ENCODE measurements at regions not wholly inside any gene's neighbourhood (a gene's known extent, or its start where the extent isn't known, plus 50 kb on each side); places are given as distances from the start of the nearest gene placed in this dataset.

DNA sequence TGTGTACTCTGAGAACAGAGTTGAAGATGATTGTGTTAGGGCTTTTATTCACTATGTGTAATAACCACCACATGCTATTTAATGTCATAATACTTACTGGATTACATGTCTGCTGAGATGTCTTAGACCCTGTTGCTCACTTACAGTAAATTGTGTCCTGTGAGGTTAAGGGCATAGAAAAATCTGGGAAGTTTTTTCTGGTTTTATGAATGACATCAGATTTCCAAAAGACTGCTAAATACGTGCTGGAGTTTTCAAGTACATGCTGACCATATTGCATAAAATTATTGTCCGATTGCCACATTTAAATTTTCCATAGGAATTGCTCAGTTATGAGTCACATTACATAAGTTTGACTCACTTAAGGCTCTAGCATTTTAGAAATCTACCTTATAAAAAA, 96.7 kb upstream of the COL5A2 start:
- H3K4me1 ChIP-seq (ENCODE audit: insufficient read depth, low read length), result no peaks in the 10 kb centered on the region
- Mint-ChIP-seq H3K27me3 (no peaks in the 10 kb centered on the region), H3K27ac (no peak overlapping the region), H3K9me3 (peaks cover 2% of the 10 kb centered on the region), H3K36me3 (ENCODE audit: low read depth) (no peaks in the 10 kb centered on the region), H3K4me3 (no peak overlapping the region), H3K4me1 (ENCODE audit: low read depth) (no peaks in the 10 kb centered on the region)
- ATAC-seq (ENCODE audit: poor library complexity) (no peak), DNase-seq (no peak)
- no peaks in the 10 kb centered on the region for H3K36me3 ChIP-seq (ENCODE audit: insufficient read depth, low read length)
- no peak overlapping the region for H3K4me3 ChIP-seq (ENCODE audit: low read length)
- no peaks in the 10 kb centered on the region for H3K9me3 ChIP-seq (ENCODE audit: control insufficient read depth in 1 of 2, insufficient read depth in 1 of 2, low read length in 2 of 2)
- intact Hi-C loops (cut with DNase I, micrococcal nuclease), result no loop called here
- H3K27ac ChIP-seq (ENCODE audit: low read depth in 1 of 2, low read length in 2 of 2), result no peak overlapping the region
- H3K27me3 ChIP-seq (ENCODE audit: control insufficient read depth in 1 of 2, insufficient read depth in 2 of 2, low read length in 2 of 2), result no peaks in the 10 kb centered on the region
- TF ChIP-seq, protein P1, sequence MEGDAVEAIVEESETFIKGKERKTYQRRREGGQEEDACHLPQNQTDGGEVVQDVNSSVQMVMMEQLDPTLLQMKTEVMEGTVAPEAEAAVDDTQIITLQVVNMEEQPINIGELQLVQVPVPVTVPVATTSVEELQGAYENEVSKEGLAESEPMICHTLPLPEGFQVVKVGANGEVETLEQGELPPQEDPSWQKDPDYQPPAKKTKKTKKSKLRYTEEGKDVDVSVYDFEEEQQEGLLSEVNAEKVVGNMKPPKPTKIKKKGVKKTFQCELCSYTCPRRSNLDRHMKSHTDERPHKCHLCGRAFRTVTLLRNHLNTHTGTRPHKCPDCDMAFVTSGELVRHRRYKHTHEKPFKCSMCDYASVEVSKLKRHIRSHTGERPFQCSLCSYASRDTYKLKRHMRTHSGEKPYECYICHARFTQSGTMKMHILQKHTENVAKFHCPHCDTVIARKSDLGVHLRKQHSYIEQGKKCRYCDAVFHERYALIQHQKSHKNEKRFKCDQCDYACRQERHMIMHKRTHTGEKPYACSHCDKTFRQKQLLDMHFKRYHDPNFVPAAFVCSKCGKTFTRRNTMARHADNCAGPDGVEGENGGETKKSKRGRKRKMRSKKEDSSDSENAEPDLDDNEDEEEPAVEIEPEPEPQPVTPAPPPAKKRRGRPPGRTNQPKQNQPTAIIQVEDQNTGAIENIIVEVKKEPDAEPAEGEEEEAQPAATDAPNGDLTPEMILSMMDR (IDR thresholded peaks at IDR 0.05), result no peak
- ChIA-PET CTCF (no interaction called here), POLR2A (no interaction called here)

DNA sequence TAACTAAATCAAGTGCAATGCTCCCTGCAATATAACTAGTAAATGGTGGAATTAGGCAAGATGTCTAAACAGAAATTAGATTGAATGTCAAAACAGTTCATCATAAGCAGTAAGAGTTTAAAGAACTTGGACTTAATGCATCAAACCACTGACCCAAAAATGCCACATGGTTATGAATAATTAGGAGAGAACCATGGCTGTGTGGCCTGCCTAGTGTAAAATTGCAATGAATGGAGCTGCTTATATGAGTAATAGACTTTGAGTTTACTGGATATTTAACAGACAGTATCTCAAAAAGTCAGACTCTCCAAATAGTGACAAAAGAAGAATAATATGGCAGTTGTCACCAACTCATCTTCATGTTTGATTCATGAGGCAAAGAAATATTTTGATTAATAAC, 101.6 kb upstream of the COL5A2 start:
- intact Hi-C loops (cut with DNase I, micrococcal nuclease), result loop anchor here in 1 of 2 experiments (10.0 kb wide), 1 partner anchor 136 kb away; no protein-coding TSS in a partner anchor
- POLR2A ChIA-PET, result no interaction called here
- Mint-ChIP-seq H3K27ac (no peak overlapping the region), H3K4me3 (no peak overlapping the region), H3K9me3 (no peaks in the 10 kb centered on the region), H3K36me3 (ENCODE audit: low read depth) (no peaks in the 10 kb centered on the region), H3K4me1 (ENCODE audit: low read depth) (peaks cover 5% of the 10 kb centered on the region), H3K27me3 (no peaks in the 10 kb centered on the region)
- DNase-seq (no peak), ATAC-seq (ENCODE audit: poor library complexity) (no peak)
- CTCF ChIA-PET, result no interaction called here
- Histone ChIP-seq H3K27ac (ENCODE audit: low read depth in 1 of 2, low read length in 2 of 2) (no peak overlapping the region), H3K27me3 (ENCODE audit: control insufficient read depth in 1 of 2, insufficient read depth in 2 of 2, low read length in 2 of 2) (no peaks in the 10 kb centered on the region), H3K4me1 (ENCODE audit: insufficient read depth, low read length) (no peaks in the 10 kb centered on the region), H3K4me3 (ENCODE audit: low read length) (no peak overlapping the region), H3K9me3 (ENCODE audit: control insufficient read depth in 1 of 2, insufficient read depth in 1 of 2, low read length in 2 of 2) (no peaks in the 10 kb centered on the region), H3K36me3 (ENCODE audit: insufficient read depth, low read length) (no peaks in the 10 kb centered on the region)
- TF ChIP-seq, protein P1 (IDR thresholded peaks at IDR 0.05), result no peak

DNA sequence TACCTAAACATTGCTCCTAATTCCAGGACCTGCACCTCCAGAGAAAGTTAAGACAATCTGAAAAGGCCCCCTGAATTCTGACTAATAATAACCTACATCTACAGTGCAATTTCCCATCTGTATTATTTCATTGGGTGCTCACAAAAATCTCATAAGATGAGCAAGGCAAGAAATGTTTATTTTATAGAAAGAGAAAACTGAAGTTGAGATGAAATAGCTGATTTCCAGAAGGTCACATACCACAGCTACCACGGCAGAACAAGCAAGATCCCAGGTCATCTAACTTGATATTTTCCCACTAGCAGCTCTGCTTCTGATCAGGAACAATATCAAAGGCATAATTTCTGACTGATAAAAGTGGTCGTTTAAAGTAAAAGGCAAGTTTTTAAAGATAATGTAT, 105.8 kb upstream of the COL5A2 start:
- intact Hi-C loops (cut with DNase I, micrococcal nuclease), result loop anchor here in 1 of 2 experiments (5.0 to 10.0 kb wide), 2 partner anchors 141 to 193 kb away; no protein-coding TSS in a partner anchor
- Histone ChIP-seq H3K4me3 (ENCODE audit: low read length) (no peak overlapping the region), H3K27ac (ENCODE audit: low read depth in 1 of 2, low read length in 2 of 2) (no peak overlapping the region), H3K27me3 (ENCODE audit: control insufficient read depth in 1 of 2, insufficient read depth in 2 of 2, low read length in 2 of 2) (no peaks in the 10 kb centered on the region), H3K9me3 (ENCODE audit: control insufficient read depth in 1 of 2, insufficient read depth in 1 of 2, low read length in 2 of 2) (no peaks in the 10 kb centered on the region), H3K4me1 (ENCODE audit: insufficient read depth, low read length) (no peaks in the 10 kb centered on the region), H3K36me3 (ENCODE audit: insufficient read depth, low read length) (no peaks in the 10 kb centered on the region)
- POLR2A ChIA-PET, result no interaction called here
- DNase-seq (no peak), ATAC-seq (ENCODE audit: poor library complexity) (no peak)
- no peaks in the 10 kb centered on the region for H3K36me3 Mint-ChIP-seq (ENCODE audit: low read depth)
- H3K9me3 Mint-ChIP-seq, result no peaks in the 10 kb centered on the region
- H3K27me3 Mint-ChIP-seq, result no peaks in the 10 kb centered on the region
- H3K4me1 Mint-ChIP-seq (ENCODE audit: low read depth), result peaks cover 15% of the 10 kb centered on the region
- TF ChIP-seq, protein P1 (IDR thresholded peaks at IDR 0.05), result no peak
- H3K4me3 Mint-ChIP-seq, result no peak overlapping the region
- no peak overlapping the region for H3K27ac Mint-ChIP-seq
- CTCF ChIA-PET, result no interaction called here

All from CD4-positive, alpha-beta T cell (primary cell).